GM10266 (cell line): ENCODE measurements at regions not wholly inside any gene's neighbourhood (a gene's known extent, or its start where the extent isn't known, plus 50 kb on each side); places are given as distances from the start of the nearest gene placed in this dataset.

Experiments
- DNase-seq: peaks from one replicate; pipeline ENCODE4 v3.0.0; 2012; ENCODE audit errors: extremely low spot score
- CTCF ChIP-seq: IDR thresholded peaks from 2 replicates; pipeline ENCODE4 v1.5.1; 2012; ENCODE audit warnings: mild to moderate bottlenecking, low read depth; ENCODE audit not compliant: control insufficient read depth, insufficient read depth; ENCODE audit errors: missing control alignments

- TF ChIP-seq CTCF: no peak
- DNase-seq: no peak
Measured at GRCh38 chr6:149134511-149134933, 183.0 kb upstream of the TAB2 start.

- DNase-seq: no peak
- no peak for TF ChIP-seq CTCF
Measured at GRCh38 chr6:149135809-149136208, 181.7 kb upstream of the TAB2 start.

GRCh38 chr6:149136273-149136912 is 181.1 kb upstream of the TAB2 start:
- DNase-seq: no peak
- TF ChIP-seq CTCF: no peak

- no peak for TF ChIP-seq CTCF
- no peak for DNase-seq
Measured at GRCh38 chr6:149136913-149137286, 180.6 kb upstream of the TAB2 start.

GRCh38 chr6:149137594-149137993 is 179.9 kb upstream of the TAB2 start:
- TF ChIP-seq CTCF: no peak
- no peak for DNase-seq

- TF ChIP-seq CTCF: no peak
- DNase-seq: no peak
Measured at GRCh38 chr6:149138089-149138488, 179.4 kb upstream of the TAB2 start.

- no peak for TF ChIP-seq CTCF
- DNase-seq: no peak
Measured at GRCh38 chr6:149138699-149139294, 178.7 kb upstream of the TAB2 start.
